ENCODE measurements at regions not wholly inside any gene's neighbourhood (a gene's known extent, or its start where the extent isn't known, plus 50 kb on each side); places are given as distances from the start of the nearest gene placed in this dataset.

- intact Hi-C loops (cut with micrococcal nuclease; ENCODE audit: unreplicated experiment) = no loop called here
- H3K27me3 Mint-ChIP-seq (ENCODE audit: unreplicated experiment) = no peaks in the 10 kb centered on the region
- DNase-seq = no peak
- H3K4me1 Mint-ChIP-seq (ENCODE audit: low read depth, unreplicated experiment) = no peaks in the 10 kb centered on the region
- no peak overlapping the region for H3K27ac Mint-ChIP-seq (ENCODE audit: unreplicated experiment)
- H3K4me3 Mint-ChIP-seq (ENCODE audit: low read depth, unreplicated experiment) = no peak overlapping the region
- CTCF ChIA-PET = no interaction called here
- no peaks in the 10 kb centered on the region for H3K36me3 Mint-ChIP-seq (ENCODE audit: insufficient read depth, unreplicated experiment)
- BruUV-seq (replicated peaks) = no TSS peak
- TF ChIP-seq, protein P1, sequence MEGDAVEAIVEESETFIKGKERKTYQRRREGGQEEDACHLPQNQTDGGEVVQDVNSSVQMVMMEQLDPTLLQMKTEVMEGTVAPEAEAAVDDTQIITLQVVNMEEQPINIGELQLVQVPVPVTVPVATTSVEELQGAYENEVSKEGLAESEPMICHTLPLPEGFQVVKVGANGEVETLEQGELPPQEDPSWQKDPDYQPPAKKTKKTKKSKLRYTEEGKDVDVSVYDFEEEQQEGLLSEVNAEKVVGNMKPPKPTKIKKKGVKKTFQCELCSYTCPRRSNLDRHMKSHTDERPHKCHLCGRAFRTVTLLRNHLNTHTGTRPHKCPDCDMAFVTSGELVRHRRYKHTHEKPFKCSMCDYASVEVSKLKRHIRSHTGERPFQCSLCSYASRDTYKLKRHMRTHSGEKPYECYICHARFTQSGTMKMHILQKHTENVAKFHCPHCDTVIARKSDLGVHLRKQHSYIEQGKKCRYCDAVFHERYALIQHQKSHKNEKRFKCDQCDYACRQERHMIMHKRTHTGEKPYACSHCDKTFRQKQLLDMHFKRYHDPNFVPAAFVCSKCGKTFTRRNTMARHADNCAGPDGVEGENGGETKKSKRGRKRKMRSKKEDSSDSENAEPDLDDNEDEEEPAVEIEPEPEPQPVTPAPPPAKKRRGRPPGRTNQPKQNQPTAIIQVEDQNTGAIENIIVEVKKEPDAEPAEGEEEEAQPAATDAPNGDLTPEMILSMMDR (IDR thresholded peaks at IDR 0.05; ENCODE audit: unreplicated experiment) = no peak
- H3K9me3 Mint-ChIP-seq (ENCODE audit: low read depth, unreplicated experiment) = no peaks in the 10 kb centered on the region
Measured at GRCh38 chr4:138964716-138965426, 50.7 kb upstream of the NOCT start.

- DNase-seq = no peak
Measured at GRCh38 chr4:138963412-138963811, 52.2 kb upstream of the NOCT start.

DNA sequence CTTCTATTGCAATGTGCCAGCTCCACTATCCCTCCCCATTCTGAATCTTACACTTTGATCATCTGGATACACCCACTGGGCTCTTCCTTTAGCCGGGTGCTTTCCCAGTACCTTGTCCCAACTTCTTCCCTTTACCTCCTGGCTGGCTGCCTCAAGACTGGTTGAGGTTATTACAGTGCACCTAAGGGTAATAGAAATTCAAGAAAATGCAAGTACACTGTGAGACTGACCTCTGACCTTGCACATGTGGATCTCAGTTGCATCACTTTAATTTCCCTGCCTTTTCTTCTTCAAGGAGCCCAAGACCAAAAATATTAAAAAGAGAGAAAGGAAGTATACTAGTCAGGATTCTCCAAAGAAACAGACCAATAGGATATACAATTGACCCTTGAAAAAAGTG is 53.9 kb upstream of the NOCT start:
- H3K36me3 Mint-ChIP-seq (ENCODE audit: insufficient read depth, unreplicated experiment) = no peaks in the 10 kb centered on the region
- H3K27me3 Mint-ChIP-seq (ENCODE audit: unreplicated experiment) = no peaks in the 10 kb centered on the region
- H3K4me3 Mint-ChIP-seq (ENCODE audit: low read depth, unreplicated experiment) = no peak overlapping the region
- TF ChIP-seq, protein P1 (IDR thresholded peaks at IDR 0.05; ENCODE audit: unreplicated experiment) = no peak
- CTCF ChIA-PET = no interaction called here
- DNase-seq = no peak
- H3K4me1 Mint-ChIP-seq (ENCODE audit: low read depth, unreplicated experiment) = no peaks in the 10 kb centered on the region
- no TSS peak for BruUV-seq (replicated peaks)
- H3K27ac Mint-ChIP-seq (ENCODE audit: unreplicated experiment) = no peak overlapping the region
- no peaks in the 10 kb centered on the region for H3K9me3 Mint-ChIP-seq (ENCODE audit: low read depth, unreplicated experiment)
- intact Hi-C loops (cut with micrococcal nuclease; ENCODE audit: unreplicated experiment) = no loop called here

More at GRCh38 chr4:138963412-138963811, 52.2 kb upstream of the NOCT start:
- CTCF ChIA-PET = interaction anchor here (0.7 kb wide), 1 partner anchor 9 kb away, joined by 6 read pairs; no protein-coding TSS in a partner anchor
- no peaks in the 10 kb centered on the region for H3K36me3 Mint-ChIP-seq (ENCODE audit: insufficient read depth, unreplicated experiment)
- no peak overlapping the region for H3K4me3 Mint-ChIP-seq (ENCODE audit: low read depth, unreplicated experiment)
- intact Hi-C loops (cut with micrococcal nuclease; ENCODE audit: unreplicated experiment) = no loop called here
- BruUV-seq (replicated peaks) = no TSS peak
- no peaks in the 10 kb centered on the region for H3K4me1 Mint-ChIP-seq (ENCODE audit: low read depth, unreplicated experiment)
- TF ChIP-seq, protein P1 (IDR thresholded peaks at IDR 0.05; ENCODE audit: unreplicated experiment) = no peak
- H3K9me3 Mint-ChIP-seq (ENCODE audit: low read depth, unreplicated experiment) = no peaks in the 10 kb centered on the region
- H3K27ac Mint-ChIP-seq (ENCODE audit: unreplicated experiment) = no peak overlapping the region
- H3K27me3 Mint-ChIP-seq (ENCODE audit: unreplicated experiment) = no peaks in the 10 kb centered on the region

DNA sequence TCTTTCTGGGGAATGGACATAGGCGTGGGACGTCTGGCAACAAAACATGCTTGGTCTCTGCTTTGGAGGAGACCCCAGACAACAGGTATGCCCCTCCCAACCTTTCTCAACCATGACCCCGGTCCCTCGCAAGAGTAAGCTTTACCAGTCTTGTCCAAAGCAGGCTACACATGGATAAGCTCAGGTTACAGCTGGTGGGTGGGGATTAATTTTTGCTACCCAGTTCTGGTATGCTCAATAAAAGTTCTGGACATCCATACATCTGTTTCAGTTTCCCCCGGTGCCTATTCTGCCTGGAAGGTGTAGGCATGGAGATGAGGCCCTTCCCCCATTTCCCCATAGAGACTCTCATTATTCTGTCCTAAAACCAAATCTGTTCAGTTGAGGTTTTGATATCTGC is 54.5 kb upstream of the NOCT start:
- CTCF ChIA-PET = no interaction called here
- H3K36me3 Mint-ChIP-seq (ENCODE audit: insufficient read depth, unreplicated experiment) = no peaks in the 10 kb centered on the region
- TF ChIP-seq, protein P1 (IDR thresholded peaks at IDR 0.05; ENCODE audit: unreplicated experiment) = no peak
- no peaks in the 10 kb centered on the region for H3K27me3 Mint-ChIP-seq (ENCODE audit: unreplicated experiment)
- intact Hi-C loops (cut with micrococcal nuclease; ENCODE audit: unreplicated experiment) = no loop called here
- H3K4me1 Mint-ChIP-seq (ENCODE audit: low read depth, unreplicated experiment) = no peaks in the 10 kb centered on the region
- DNase-seq = no peak
- H3K4me3 Mint-ChIP-seq (ENCODE audit: low read depth, unreplicated experiment) = no peak overlapping the region
- H3K9me3 Mint-ChIP-seq (ENCODE audit: low read depth, unreplicated experiment) = no peaks in the 10 kb centered on the region
- H3K27ac Mint-ChIP-seq (ENCODE audit: unreplicated experiment) = no peak overlapping the region
- BruUV-seq (replicated peaks) = no TSS peak

Data from Calu3 (cell line).